ENCODE measurements at regions not wholly inside any gene's neighbourhood (a gene's known extent, or its start where the extent isn't known, plus 50 kb on each side); places are given as distances from the start of the nearest gene placed in this dataset.

DNA sequence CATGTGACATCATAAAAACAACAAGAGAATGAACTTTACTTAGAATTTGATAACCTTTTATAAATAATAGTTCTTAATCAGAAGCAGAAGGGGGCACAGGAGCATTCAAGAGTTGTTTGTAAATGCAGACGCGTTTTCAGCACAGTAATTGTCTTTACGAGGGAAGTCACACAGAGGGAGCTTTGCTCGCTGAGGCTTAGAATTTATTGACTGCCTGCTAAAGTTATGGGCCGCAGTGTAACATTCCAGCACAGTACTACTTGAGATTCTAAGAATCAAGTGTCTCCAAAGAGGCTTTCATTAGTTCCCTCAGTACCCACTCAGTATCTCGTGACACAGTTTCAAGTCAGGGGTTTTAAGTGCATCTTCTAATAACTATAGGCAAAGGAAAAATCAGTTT lies 288.7 kb downstream of the NR2F2 start:
- no peak overlapping the region for H3K4me3 ChIP-seq (replicated peaks in 1 of 3; ENCODE audit: insufficient read depth in 1 of 3, low read depth in 1 of 3, low read length in 3 of 3)
- H3K4me1 ChIP-seq (ENCODE audit: control insufficient read depth, extremely low read depth, insufficient read depth, low read length), result no peaks in the 10 kb centered on the region
- POLR2A ChIA-PET, result no interaction called here
- no peaks in the 10 kb centered on the region for H3K36me3 ChIP-seq (ENCODE audit: control insufficient read depth in 2 of 2, extremely low read depth in 1 of 2, insufficient read depth in 2 of 2, low read length in 2 of 2)
- no peaks in the 10 kb centered on the region for H3K79me2 ChIP-seq (ENCODE audit: control insufficient read depth, insufficient read depth, low read length)
- peaks cover 2% of the 10 kb centered on the region in 2 experiments for H3K27me3 ChIP-seq (ENCODE audit: control insufficient read depth in 2 of 2, insufficient read depth in 2 of 2, low read length in 2 of 2)
- H4K20me1 ChIP-seq (replicated peaks; ENCODE audit: control insufficient read depth, extremely low read depth, insufficient read depth, low read length), result no peaks in the 10 kb centered on the region
- no peak overlapping the region for H3K27ac ChIP-seq (ENCODE audit: insufficient read depth, low read depth, low read length)
- FAIRE-seq, result no peak
- no TSS peak for BruUV-seq (replicated peaks)
- no peaks in the 10 kb centered on the region for H3K9me1 ChIP-seq (replicated peaks; ENCODE audit: control insufficient read depth, extremely low read depth, insufficient read depth, low read length)
- H2AFZ ChIP-seq (ENCODE audit: low read depth, low read length), result no peak overlapping the region
- dilution Hi-C loops (cut with MboI; ENCODE audit: extremely low pct_ligation_motif_present, low sequenced_read_pairs) (no loop called here), intact Hi-C loops (cut with micrococcal nuclease) (no loop called here)
- no peak for DNase-seq (ENCODE audit: low read depth, low spot score)
- H3K9ac ChIP-seq (replicated peaks; ENCODE audit: extremely low read depth, insufficient read depth, low read length), result no peak overlapping the region
- H3K4me2 ChIP-seq (ENCODE audit: insufficient read depth, low read length), result no peak overlapping the region
- no peak for TF ChIP-seq GATA2 (IDR thresholded peaks at IDR 0.05; ENCODE audit: insufficient read depth, insufficient read length, low read depth, low read length)
- TF ChIP-seq EZH2 (IDR thresholded peaks at IDR 0.05; ENCODE audit: borderline replicate concordance, low read depth, low read length, severe bottlenecking), result no peak
- no peak for TF ChIP-seq POLR2AphosphoS5 (IDR thresholded peaks at IDR 0.05; ENCODE audit: insufficient read depth, low read depth, low read length)
- TF ChIP-seq, protein P1, sequence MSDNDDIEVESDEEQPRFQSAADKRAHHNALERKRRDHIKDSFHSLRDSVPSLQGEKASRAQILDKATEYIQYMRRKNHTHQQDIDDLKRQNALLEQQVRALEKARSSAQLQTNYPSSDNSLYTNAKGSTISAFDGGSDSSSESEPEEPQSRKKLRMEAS (IDR thresholded peaks at IDR 0.05; ENCODE audit: insufficient read depth, insufficient read length), result no peak
- no peak for TF ChIP-seq POLR2A (IDR thresholded peaks at IDR 0.05; ENCODE audit: low read depth, low read length)
- no peak for TF ChIP-seq FOS (IDR thresholded peaks at IDR 0.05; ENCODE audit: borderline replicate concordance, insufficient read depth, low read length)
- no peaks in the 10 kb centered on the region for H3K9me3 ChIP-seq (replicated peaks; ENCODE audit: control insufficient read depth, insufficient read depth, low read length)
- CTCF ChIA-PET, result interaction anchor here (3.0 kb wide), 1 partner anchor 12 kb away, joined by 9 read pairs; no protein-coding TSS in a partner anchor

DNA sequence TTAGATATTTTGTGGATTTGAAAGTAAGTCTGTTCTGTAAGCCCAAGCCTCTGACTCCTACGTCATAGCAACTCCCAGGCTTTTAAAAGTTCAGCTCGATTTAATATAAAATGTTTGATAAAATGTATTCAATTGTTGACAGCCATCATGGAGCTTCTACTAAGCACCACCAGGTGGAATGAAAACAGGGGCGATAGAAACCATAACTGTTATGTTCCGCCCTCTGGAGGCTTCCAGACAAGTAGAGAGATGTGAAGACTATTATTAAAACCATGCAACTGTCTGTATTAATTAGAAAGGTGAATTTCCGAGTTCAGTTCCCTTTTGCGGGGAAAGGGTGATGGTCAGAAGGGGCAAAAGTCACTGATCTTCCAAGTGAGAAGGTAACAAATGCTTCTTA lies 292.2 kb downstream of the NR2F2 start:
- Histone ChIP-seq H3K9ac (replicated peaks; ENCODE audit: extremely low read depth, insufficient read depth, low read length) (no peak overlapping the region), H4K20me1 (replicated peaks; ENCODE audit: control insufficient read depth, extremely low read depth, insufficient read depth, low read length) (no peaks in the 10 kb centered on the region), H3K4me3 (replicated peaks in 1 of 3; ENCODE audit: insufficient read depth in 1 of 3, low read depth in 1 of 3, low read length in 3 of 3) (no peak overlapping the region), H3K27ac (ENCODE audit: insufficient read depth, low read depth, low read length) (no peak overlapping the region), H3K36me3 (ENCODE audit: control insufficient read depth in 2 of 2, extremely low read depth in 1 of 2, insufficient read depth in 2 of 2, low read length in 2 of 2) (no peaks in the 10 kb centered on the region), H3K4me2 (ENCODE audit: insufficient read depth, low read length) (no peak overlapping the region), H3K9me1 (replicated peaks; ENCODE audit: control insufficient read depth, extremely low read depth, insufficient read depth, low read length) (no peaks in the 10 kb centered on the region), H2AFZ (ENCODE audit: low read depth, low read length) (no peak overlapping the region), H3K9me3 (replicated peaks; ENCODE audit: control insufficient read depth, insufficient read depth, low read length) (no peaks in the 10 kb centered on the region), H3K79me2 (ENCODE audit: control insufficient read depth, insufficient read depth, low read length) (no peaks in the 10 kb centered on the region), H3K27me3 (ENCODE audit: control insufficient read depth in 2 of 2, insufficient read depth in 2 of 2, low read length in 2 of 2) (peaks cover 2% of the 10 kb centered on the region in 2 experiments), H3K4me1 (ENCODE audit: control insufficient read depth, extremely low read depth, insufficient read depth, low read length) (no peaks in the 10 kb centered on the region)
- TF ChIP-seq, protein P1 (IDR thresholded peaks at IDR 0.05; ENCODE audit: insufficient read depth, insufficient read length), result no peak
- TF ChIP-seq MYC (IDR thresholded peaks at IDR 0.05; ENCODE audit: low read depth, low read length) (no peak), POLR2A (IDR thresholded peaks at IDR 0.05; ENCODE audit: low read depth, low read length) (no peak), EZH2 (IDR thresholded peaks at IDR 0.05; ENCODE audit: borderline replicate concordance, low read depth, low read length, severe bottlenecking) (no peak), POLR2AphosphoS5 (IDR thresholded peaks at IDR 0.05; ENCODE audit: insufficient read depth, low read depth, low read length) (no peak), FOS (IDR thresholded peaks at IDR 0.05; ENCODE audit: borderline replicate concordance, insufficient read depth, low read length) (no peak), GATA2 (IDR thresholded peaks at IDR 0.05; ENCODE audit: insufficient read depth, insufficient read length, low read depth, low read length) (no peak), JUN (IDR thresholded peaks at IDR 0.05; ENCODE audit: borderline replicate concordance, insufficient read depth, insufficient read length, low read depth) (no peak)
- TF ChIP-seq, protein P2, sequence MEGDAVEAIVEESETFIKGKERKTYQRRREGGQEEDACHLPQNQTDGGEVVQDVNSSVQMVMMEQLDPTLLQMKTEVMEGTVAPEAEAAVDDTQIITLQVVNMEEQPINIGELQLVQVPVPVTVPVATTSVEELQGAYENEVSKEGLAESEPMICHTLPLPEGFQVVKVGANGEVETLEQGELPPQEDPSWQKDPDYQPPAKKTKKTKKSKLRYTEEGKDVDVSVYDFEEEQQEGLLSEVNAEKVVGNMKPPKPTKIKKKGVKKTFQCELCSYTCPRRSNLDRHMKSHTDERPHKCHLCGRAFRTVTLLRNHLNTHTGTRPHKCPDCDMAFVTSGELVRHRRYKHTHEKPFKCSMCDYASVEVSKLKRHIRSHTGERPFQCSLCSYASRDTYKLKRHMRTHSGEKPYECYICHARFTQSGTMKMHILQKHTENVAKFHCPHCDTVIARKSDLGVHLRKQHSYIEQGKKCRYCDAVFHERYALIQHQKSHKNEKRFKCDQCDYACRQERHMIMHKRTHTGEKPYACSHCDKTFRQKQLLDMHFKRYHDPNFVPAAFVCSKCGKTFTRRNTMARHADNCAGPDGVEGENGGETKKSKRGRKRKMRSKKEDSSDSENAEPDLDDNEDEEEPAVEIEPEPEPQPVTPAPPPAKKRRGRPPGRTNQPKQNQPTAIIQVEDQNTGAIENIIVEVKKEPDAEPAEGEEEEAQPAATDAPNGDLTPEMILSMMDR (IDR thresholded peaks at IDR 0.05; ENCODE audit: extremely low read depth in 1 of 2, insufficient read depth in 1 of 2, low read depth in 1 of 2, low read length in 2 of 2), result no peak
- no peak for DNase-seq (ENCODE audit: low read depth, low spot score)
- no peak for FAIRE-seq
- intact Hi-C loops (cut with micrococcal nuclease), result no loop called here
- dilution Hi-C loops (cut with MboI; ENCODE audit: extremely low pct_ligation_motif_present, low sequenced_read_pairs), result no loop called here
- ChIA-PET POLR2A (interaction anchor here (0.6 kb wide), 1 partner anchor 283 kb away, joined by 5 read pairs; no protein-coding TSS in a partner anchor), CTCF (interaction anchor here (0.6 kb wide), 1 partner anchor 14 kb away, joined by 3 read pairs; no protein-coding TSS in a partner anchor)
- no TSS peak for BruUV-seq (replicated peaks)

Data from endothelial cell of umbilical vein (primary cell).